Right hindlimb (tissue), 1 donor: ENCODE measurements at regions not wholly inside any gene's neighbourhood (a gene's known extent, or its start where the extent isn't known, plus 50 kb on each side); places are given as distances from the start of the nearest gene placed in this dataset.
"Not testable (repeated sequence)": the region's sequence is repeated elsewhere in the genome, so short reads cannot be mapped to it uniquely, and the experiment has no call there.

ENCODE experiments used
- DNase-seq: peaks from one replicate; pipeline ENCODE4 v3.0.0-alpha.2; 2018

GRCh38 chr9:65416948-65417347 is 131.9 kb upstream of the FOXD4L5 start:
- not testable (repeated sequence) for DNase-seq

GRCh38 chr9:65414249-65414648 is 129.2 kb upstream of the FOXD4L5 start:
- not testable (repeated sequence) for DNase-seq

DNA sequence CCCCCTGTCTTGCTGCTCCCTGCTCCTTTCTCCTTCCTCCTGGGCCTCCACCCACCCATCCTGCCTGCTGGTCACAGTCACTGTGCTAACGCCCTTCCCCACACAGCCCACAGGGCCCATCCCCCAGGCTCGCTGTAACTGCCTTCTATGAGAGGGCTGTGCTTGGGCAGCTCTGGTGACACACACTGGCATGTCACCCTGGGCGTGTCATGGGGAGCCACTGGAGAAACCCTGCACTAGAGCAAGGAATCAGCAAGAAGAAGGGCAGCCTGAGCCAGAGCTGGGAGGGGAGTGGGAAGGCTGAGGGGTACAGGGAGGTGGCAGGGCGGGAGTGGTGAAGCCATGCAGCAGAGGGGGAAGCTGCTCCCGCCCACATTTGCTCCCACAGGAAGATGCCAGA is 128.4 kb upstream of the FOXD4L5 start:
- DNase-seq: not testable (repeated sequence)

GRCh38 chr9:65411901-65412300 is 126.9 kb upstream of the FOXD4L5 start:
- no peak for DNase-seq

GRCh38 chr9:65411336-65411735 is 126.3 kb upstream of the FOXD4L5 start:
- DNase-seq: no peak

GRCh38 chr9:65410926-65411325 is 125.9 kb upstream of the FOXD4L5 start:
- no peak for DNase-seq

DNA sequence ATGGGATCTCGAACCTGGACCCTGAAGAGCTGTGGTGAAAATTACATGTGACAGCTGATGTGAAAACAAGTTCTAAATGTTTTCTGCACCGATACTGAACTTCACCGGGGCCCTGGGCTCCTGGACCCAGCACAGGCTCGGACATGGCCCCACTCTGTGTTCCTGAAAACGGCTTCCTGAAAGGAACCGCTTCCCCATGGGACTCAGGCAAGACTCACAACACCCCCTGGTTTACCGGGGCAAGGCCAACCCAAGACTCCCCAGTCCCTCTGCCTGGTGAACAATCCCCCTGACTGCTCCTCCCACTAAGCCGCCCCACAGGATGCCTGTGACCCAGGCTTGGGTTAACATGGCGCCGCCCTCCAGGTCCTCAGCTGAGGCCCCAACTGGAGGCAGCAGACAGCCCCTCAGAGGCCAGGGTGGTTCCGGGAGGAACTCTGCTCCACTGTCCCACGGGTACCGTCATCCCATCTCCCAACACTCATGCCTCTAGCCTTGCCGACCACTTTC is 124.5 kb upstream of the FOXD4L5 start:
- DNase-seq: no peak

DNA sequence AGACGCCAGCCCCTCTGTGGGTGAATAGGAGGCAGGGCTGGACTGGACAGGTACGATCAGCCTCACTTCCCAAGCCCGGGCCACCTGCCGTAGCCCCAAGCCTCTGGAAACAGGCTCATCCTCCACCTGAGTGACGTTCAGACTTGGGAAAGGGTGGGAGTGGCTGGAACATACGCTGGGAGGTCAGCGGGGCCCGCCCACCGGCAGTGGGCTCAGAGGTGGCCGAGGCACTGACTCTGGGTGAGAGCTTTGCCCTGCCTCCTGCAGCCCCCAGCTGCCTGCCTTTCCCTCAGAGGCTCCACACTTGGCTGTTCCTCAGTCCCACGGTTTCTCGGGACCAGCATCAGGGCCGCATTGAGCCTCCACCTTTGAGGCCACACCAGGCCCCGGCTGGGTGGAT is 123.8 kb upstream of the FOXD4L5 start:
- not testable (repeated sequence) for DNase-seq

GRCh38 chr9:65406625-65407024 is 121.6 kb upstream of the FOXD4L5 start:
- DNase-seq: not testable (repeated sequence)

DNA sequence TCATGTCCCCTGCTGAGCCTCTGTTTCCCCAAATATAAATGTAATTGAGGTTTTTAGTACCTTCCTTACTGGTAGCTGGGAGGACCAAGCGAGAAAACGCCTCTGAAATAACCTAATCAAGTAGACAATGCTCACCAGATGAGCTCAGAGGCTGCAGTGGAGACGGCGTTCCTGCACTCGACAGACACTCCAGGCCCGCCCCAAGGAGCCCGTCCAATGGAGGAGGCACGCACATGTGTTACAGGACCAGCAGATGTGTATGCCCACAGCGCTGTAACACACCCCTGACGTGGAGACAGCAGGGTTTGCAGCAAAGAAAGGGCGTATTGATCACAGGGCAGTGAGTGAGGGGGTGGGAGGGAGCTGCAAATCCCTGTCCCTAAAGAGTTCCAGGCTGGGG is 120.8 kb upstream of the FOXD4L5 start:
- not testable (repeated sequence) for DNase-seq

- DNase-seq: no peak
Measured at GRCh38 chr9:65405253-65405652, 120.2 kb upstream of the FOXD4L5 start.

DNA sequence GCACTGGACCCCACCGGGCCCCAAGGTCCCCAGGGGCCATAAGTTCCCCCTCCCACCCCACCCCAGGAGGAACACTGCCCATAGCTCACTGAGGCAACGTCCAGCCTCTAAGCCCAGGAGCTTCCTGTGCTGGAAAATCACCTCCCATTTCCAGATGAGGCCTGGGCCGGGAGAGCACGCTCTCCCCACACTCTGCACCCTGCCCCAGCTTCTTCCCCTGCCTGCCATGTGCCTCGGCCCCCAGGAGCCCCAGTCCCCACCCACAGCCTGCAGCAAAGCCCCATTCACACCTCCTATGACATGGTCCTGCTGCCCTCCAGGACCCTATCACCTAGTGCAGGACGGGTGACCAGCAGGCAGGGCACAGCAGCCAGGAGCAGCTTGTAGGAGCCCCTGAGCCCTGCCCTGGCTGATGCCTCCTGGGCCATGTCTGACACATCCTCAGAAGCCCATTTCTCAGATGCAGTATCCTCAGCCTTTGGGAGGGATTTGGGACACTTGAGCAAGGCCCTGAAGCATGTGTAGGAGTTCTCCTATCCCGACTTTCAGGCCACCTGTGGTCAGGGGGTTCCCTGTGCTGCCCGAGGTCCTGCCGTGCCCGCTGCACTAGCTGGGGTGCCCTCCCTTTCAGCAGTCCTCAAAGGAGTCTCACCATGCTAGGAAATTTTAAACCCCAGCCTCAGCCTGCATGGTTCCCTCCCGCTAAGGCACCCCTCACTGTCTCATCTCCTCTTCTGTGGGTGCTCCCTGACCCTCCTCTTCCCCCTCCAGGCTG is 119.4 kb upstream of the FOXD4L5 start:
- DNase-seq: no peak

- no peak for DNase-seq
Measured at GRCh38 chr9:65403721-65404120, 118.7 kb upstream of the FOXD4L5 start.

DNA sequence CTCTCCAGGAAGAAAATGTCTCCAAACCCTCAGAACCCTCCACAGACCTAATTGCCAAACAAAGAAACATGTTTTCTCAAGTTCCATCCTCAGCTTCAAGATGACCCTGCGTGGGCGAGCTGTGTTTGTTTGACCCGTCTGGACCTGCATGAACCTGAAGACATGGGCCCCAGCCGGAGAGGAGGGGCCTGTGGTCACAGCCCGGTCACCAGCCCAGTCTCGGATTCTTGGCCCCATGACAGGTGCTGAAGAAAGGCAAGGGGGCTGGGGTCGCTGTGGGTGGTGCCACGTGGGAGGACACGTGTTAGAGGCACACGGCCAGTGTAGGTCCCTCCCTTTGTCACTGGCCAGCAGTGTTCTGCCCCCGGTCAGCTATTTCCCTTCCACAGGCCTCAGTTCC is 118.1 kb upstream of the FOXD4L5 start:
- DNase-seq: not testable (repeated sequence)

DNA sequence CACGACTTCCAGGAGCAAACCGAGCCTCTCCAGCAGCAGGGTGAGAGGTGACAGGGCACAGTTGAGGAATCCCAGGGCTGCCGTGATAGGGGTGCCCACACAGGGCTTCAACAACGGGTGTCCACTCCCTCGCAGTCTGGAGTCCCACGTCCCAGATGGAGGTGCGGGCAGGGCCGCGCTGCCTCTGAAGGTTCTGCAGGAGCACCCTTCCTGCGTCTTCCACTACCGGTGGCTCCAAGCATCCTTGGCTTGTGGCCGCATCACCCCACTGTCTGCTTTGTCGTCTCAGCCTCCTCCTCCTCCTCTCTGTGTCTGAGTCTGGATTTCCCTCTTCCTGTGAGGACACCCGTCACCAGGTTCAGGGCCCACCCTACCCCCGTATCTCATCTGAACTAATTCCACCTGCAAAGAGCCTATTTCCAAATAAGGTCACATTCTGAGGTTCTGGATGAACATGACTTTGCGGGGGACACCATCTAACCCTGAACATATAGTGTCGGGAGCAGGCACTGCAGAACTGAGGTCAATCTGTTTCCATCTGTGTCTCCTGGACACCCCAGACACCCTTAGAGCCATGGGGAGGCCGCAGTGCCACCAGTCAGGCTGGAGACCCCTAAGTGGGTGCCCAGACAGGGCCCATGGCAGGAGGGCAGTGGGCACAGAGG is 117.3 kb upstream of the FOXD4L5 start:
- DNase-seq: not testable (repeated sequence)

- not testable (repeated sequence) for DNase-seq
Measured at GRCh38 chr9:65401456-65402045, 116.5 kb upstream of the FOXD4L5 start.

GRCh38 chr9:65400886-65401285 is 115.9 kb upstream of the FOXD4L5 start:
- no peak for DNase-seq

GRCh38 chr9:65397763-65398719 is 113.0 kb upstream of the FOXD4L5 start:
- not testable (repeated sequence) for DNase-seq

DNA sequence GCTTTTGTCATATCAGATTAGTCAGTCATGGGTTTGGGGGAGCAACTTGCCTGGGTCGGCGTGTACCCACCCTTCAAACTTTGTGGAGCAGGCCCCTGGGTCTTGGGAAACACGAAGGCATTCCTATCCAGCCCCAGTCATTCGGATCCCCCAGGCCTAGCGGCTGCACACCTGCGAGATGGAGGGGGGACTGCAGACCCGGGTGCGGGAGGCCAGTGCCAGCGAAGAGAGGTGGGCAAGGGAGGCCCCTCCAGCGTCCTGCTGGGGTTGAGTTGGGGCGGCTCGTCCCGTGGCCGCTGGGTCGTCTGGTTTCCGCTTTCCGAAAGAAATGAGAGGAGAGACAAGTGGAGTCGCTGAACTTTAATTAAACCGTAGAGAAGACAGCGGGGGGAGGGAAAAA is 112.2 kb upstream of the FOXD4L5 start:
- DNase-seq: not testable (repeated sequence)

- DNase-seq: not testable (repeated sequence)
Measured at GRCh38 chr9:65396601-65397000, 111.6 kb upstream of the FOXD4L5 start.

DNA sequence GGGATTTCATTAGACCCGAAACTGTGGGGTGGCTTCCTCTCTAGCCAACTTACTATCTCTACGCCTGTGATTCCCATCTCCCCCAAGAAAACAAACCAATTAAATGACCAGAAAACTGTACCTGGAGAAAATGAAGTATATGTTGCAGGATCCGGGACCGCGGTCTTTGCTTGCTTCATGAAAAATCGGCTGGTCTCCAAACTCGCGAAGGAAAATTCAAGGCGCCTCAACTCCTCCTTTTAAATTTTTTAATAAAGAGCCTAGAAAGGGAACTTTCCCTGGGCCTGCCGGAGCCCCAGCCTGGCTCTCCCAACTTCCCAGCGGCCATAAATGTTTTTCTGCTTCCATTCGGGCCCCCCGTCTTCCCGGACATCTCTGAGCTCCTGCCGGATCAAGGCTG is 110.8 kb upstream of the FOXD4L5 start:
- not testable (repeated sequence) for DNase-seq

DNA sequence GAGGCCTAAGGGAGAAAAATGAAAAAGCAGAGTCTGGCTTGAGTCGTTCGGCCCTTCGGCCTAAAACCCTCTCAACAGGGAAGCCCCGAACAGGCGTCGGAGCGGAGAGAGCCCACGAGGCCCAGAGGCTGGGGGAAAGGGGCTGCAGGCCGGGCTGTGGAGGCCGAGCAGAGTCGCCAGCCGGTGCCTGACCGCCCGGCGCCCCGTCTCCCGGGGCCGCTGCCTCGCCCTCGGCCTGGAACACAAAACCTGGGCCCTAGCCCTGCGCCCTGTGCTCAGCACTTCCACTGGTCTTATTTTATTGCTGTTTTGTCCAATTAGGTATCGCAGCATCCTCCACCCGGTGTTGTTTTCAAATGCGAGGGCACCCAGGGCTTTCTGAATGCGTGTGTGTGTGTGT is 110.1 kb upstream of the FOXD4L5 start:
- DNase-seq: not testable (repeated sequence)
